ENCODE measurements at regions not wholly inside any gene's neighbourhood (a gene's known extent, or its start where the extent isn't known, plus 50 kb on each side); places are given as distances from the start of the nearest gene placed in this dataset.

- DNase-seq (ENCODE audit: low read depth, low spot score) (peak; percentile 58), ATAC-seq (peak; percentile 82)
- TF ChIP-seq CBX3 (IDR thresholded peaks at IDR 0.05; ENCODE audit: low read depth) (peak; percentile 63; the same call in 1 of the 2 replicates), SRF (IDR thresholded peaks at IDR 0.05; ENCODE audit: low read depth) (no peak), JUND (IDR thresholded peaks at IDR 0.05) (peak; percentile 69), SP1 (IDR thresholded peaks at IDR 0.05; ENCODE audit: low read depth) (peak; percentile 54; the same call in 1 of the 2 replicates), EGR1 (IDR thresholded peaks at IDR 0.05; ENCODE audit: low read depth) (no peak), CTCF (IDR thresholded peaks at IDR 0.05 in 2 of 3, conservative IDR thresholded peaks at IDR 0.05 in 1 of 3; ENCODE audit: borderline replicate concordance in 1 of 3, insufficient read depth in 1 of 3, low read depth in 2 of 3, low read length in 2 of 3) (no peak), SIN3A (IDR thresholded peaks at IDR 0.05; ENCODE audit: low read depth) (no peak), EZH2 (IDR thresholded peaks at IDR 0.05) (no peak), ATF3 (IDR thresholded peaks at IDR 0.05) (no peak), ZFX (IDR thresholded peaks at IDR 0.05) (no peak), ZNF274 (IDR thresholded peaks at IDR 0.05; ENCODE audit: low read depth, low read length) (no peak), MAX (IDR thresholded peaks at IDR 0.05) (peak; percentile 34; the same call in 1 of the 2 replicates), FOSL1 (IDR thresholded peaks at IDR 0.05; ENCODE audit: low read depth) (peak; percentile 80)
- Histone ChIP-seq H3K9ac (ENCODE audit: low read length) (no peak overlapping the region), H3K79me2 (ENCODE audit: insufficient read depth, low read length) (no peaks in the 10 kb centered on the region), H3K9me3 (ENCODE audit: control insufficient read depth in 1 of 2, insufficient read depth in 1 of 2, low read depth in 1 of 2, low read length in 2 of 2) (no peaks in the 10 kb centered on the region), H3K4me1 (ENCODE audit: control insufficient read depth in 1 of 2, insufficient read depth in 2 of 2, low read length in 2 of 2) (peaks cover 0 to 17% of the 10 kb centered on the region in 2 experiments; a peak in 2 of 4 replicates), H3K4me3 (replicated peaks in 1 of 2; ENCODE audit: low read depth in 1 of 2, low read length in 2 of 2) (no peak overlapping the region), H3K27me3 (ENCODE audit: insufficient read depth, low read length) (no peaks in the 10 kb centered on the region), H4K20me1 (ENCODE audit: insufficient read depth) (no peaks in the 10 kb centered on the region), H2AFZ (ENCODE audit: low read depth, low read length, poor library complexity, severe bottlenecking) (peak overlapping the region; percentile 72), H3K27ac (ENCODE audit: low read depth, low read length) (no peak overlapping the region), H3K9me2 (ENCODE audit: insufficient read depth) (no peaks in the 10 kb centered on the region), H3K4me2 (ENCODE audit: low read length) (peak overlapping the region; percentile 45), H3K36me3 (ENCODE audit: control insufficient read depth in 1 of 2, insufficient read depth in 2 of 2, low read length in 2 of 2) (no peaks in the 10 kb centered on the region)
- POLR2A ChIA-PET: interaction anchor here (1.1 kb wide), 1 partner anchor 9 kb away, joined by 3 read pairs; no protein-coding TSS in a partner anchor
- intact Hi-C loops (cut with micrococcal nuclease): no loop called here
- RAD21 ChIA-PET (ENCODE audit: low non-redundant PET in 1 of 2, low total read pairs in 2 of 2, uncharacterized antibody in 2 of 2, unreplicated experiment in 2 of 2): no interaction called here
- CTCF ChIA-PET: no interaction called here
- BruUV-seq (replicated peaks): no TSS peak
These were observed 94.4 kb upstream of the SKAP2 start for GRCh38 chr7:26958834-26959233.

Data from HCT116 (cell line).